ENCODE measurements at regions not wholly inside any gene's neighbourhood (a gene's known extent, or its start where the extent isn't known, plus 50 kb on each side); places are given as distances from the start of the nearest gene placed in this dataset.

GRCh38 chr6:154909821-154910220, 85.3 kb upstream of the TIAM2 start:
- no peak for ATAC-seq
- no peaks in the 10 kb centered on the region for H3K36me3 Mint-ChIP-seq
- no peak overlapping the region for H3K27ac Mint-ChIP-seq
- H3K27me3 Mint-ChIP-seq = no peaks in the 10 kb centered on the region
- H3K4me1 Mint-ChIP-seq = no peaks in the 10 kb centered on the region
- H3K9me3 Mint-ChIP-seq = no peaks in the 10 kb centered on the region
- no peak overlapping the region for H3K4me3 Mint-ChIP-seq

GRCh38 chr6:154914288-154914687, 80.8 kb upstream of the TIAM2 start:
- H3K27ac Mint-ChIP-seq = no peak overlapping the region

GRCh38 chr6:154916857-154917256, 78.3 kb upstream of the TIAM2 start:
- ATAC-seq = no peak

More at GRCh38 chr6:154914288-154914687, 80.8 kb upstream of the TIAM2 start:
- Mint-ChIP-seq H3K4me1 (no peaks in the 10 kb centered on the region), H3K36me3 (no peaks in the 10 kb centered on the region), H3K9me3 (no peaks in the 10 kb centered on the region), H3K27me3 (no peaks in the 10 kb centered on the region), H3K4me3 (no peak overlapping the region)
- ATAC-seq = no peak

GRCh38 chr6:154917941-154918340, 77.2 kb upstream of the TIAM2 start:
- ATAC-seq = no peak
- H3K27ac Mint-ChIP-seq = no peak overlapping the region
- H3K36me3 Mint-ChIP-seq = no peaks in the 10 kb centered on the region
- H3K27me3 Mint-ChIP-seq = no peaks in the 10 kb centered on the region
- H3K9me3 Mint-ChIP-seq = no peaks in the 10 kb centered on the region
- H3K4me3 Mint-ChIP-seq = no peak overlapping the region
- H3K4me1 Mint-ChIP-seq = peaks cover 14% of the 10 kb centered on the region

More at GRCh38 chr6:154916857-154917256, 78.3 kb upstream of the TIAM2 start:
- H3K36me3 Mint-ChIP-seq = no peaks in the 10 kb centered on the region
- peaks cover 14% of the 10 kb centered on the region for H3K4me1 Mint-ChIP-seq
- H3K4me3 Mint-ChIP-seq = no peak overlapping the region
- no peak overlapping the region for H3K27ac Mint-ChIP-seq
- H3K27me3 Mint-ChIP-seq = no peaks in the 10 kb centered on the region
- no peaks in the 10 kb centered on the region for H3K9me3 Mint-ChIP-seq

- Mint-ChIP-seq H3K4me1 (peaks cover 14% of the 10 kb centered on the region), H3K4me3 (no peak overlapping the region), H3K36me3 (no peaks in the 10 kb centered on the region), H3K27me3 (no peaks in the 10 kb centered on the region), H3K9me3 (no peaks in the 10 kb centered on the region), H3K27ac (no peak overlapping the region)
- no peak for ATAC-seq
Observed at GRCh38 chr6:154919806-154920205, 75.3 kb upstream of the TIAM2 start.

GRCh38 chr6:154920495-154921200, 74.5 kb upstream of the TIAM2 start:
- Mint-ChIP-seq H3K4me3 (no peak overlapping the region), H3K36me3 (no peaks in the 10 kb centered on the region), H3K4me1 (peaks cover 14% of the 10 kb centered on the region), H3K27me3 (no peaks in the 10 kb centered on the region), H3K9me3 (no peaks in the 10 kb centered on the region), H3K27ac (no peak overlapping the region)
- no peak for ATAC-seq

GRCh38 chr6:154921482-154921881, 73.6 kb upstream of the TIAM2 start:
- peak; percentile 66 for ATAC-seq
- no peaks in the 10 kb centered on the region for H3K36me3 Mint-ChIP-seq
- H3K9me3 Mint-ChIP-seq = no peaks in the 10 kb centered on the region
- H3K27me3 Mint-ChIP-seq = no peaks in the 10 kb centered on the region
- peaks cover 14% of the 10 kb centered on the region for H3K4me1 Mint-ChIP-seq
- peak overlapping the region; percentile 38 for H3K27ac Mint-ChIP-seq
- H3K4me3 Mint-ChIP-seq = no peak overlapping the region

- H3K27me3 Mint-ChIP-seq = no peaks in the 10 kb centered on the region
- H3K36me3 Mint-ChIP-seq = no peaks in the 10 kb centered on the region
- no peaks in the 10 kb centered on the region for H3K9me3 Mint-ChIP-seq
- H3K27ac Mint-ChIP-seq = no peak overlapping the region
- H3K4me3 Mint-ChIP-seq = no peak overlapping the region
- H3K4me1 Mint-ChIP-seq = peaks cover 16% of the 10 kb centered on the region
- ATAC-seq = no peak
Observed at GRCh38 chr6:154923199-154923869, 71.8 kb upstream of the TIAM2 start.

- Mint-ChIP-seq H3K27ac (peak overlapping the region; percentile 8), H3K36me3 (no peaks in the 10 kb centered on the region), H3K27me3 (no peaks in the 10 kb centered on the region), H3K4me3 (no peak overlapping the region), H3K9me3 (no peaks in the 10 kb centered on the region), H3K4me1 (peaks cover 20% of the 10 kb centered on the region)
- no peak for ATAC-seq
Observed at GRCh38 chr6:154925130-154925529, 70.0 kb upstream of the TIAM2 start.

- Mint-ChIP-seq H3K4me3 (no peak overlapping the region), H3K27ac (no peak overlapping the region), H3K27me3 (no peaks in the 10 kb centered on the region), H3K36me3 (no peaks in the 10 kb centered on the region), H3K9me3 (no peaks in the 10 kb centered on the region), H3K4me1 (peaks cover 13% of the 10 kb centered on the region)
- no peak for ATAC-seq
Observed at GRCh38 chr6:154926366-154926765, 68.7 kb upstream of the TIAM2 start.

- no peaks in the 10 kb centered on the region for H3K36me3 Mint-ChIP-seq
- H3K9me3 Mint-ChIP-seq = no peaks in the 10 kb centered on the region
- H3K4me1 Mint-ChIP-seq = peaks cover 28% of the 10 kb centered on the region
- H3K27ac Mint-ChIP-seq = no peak overlapping the region
- H3K27me3 Mint-ChIP-seq = no peaks in the 10 kb centered on the region
- H3K4me3 Mint-ChIP-seq = no peak overlapping the region
- ATAC-seq = peak; percentile 56
Observed at GRCh38 chr6:154928325-154928922, 66.7 kb upstream of the TIAM2 start.

GRCh38 chr6:154930451-154930851, 64.7 kb upstream of the TIAM2 start:
- peaks cover 28% of the 10 kb centered on the region for H3K4me1 Mint-ChIP-seq
- H3K9me3 Mint-ChIP-seq = no peaks in the 10 kb centered on the region
- no peak for ATAC-seq
- no peaks in the 10 kb centered on the region for H3K27me3 Mint-ChIP-seq
- no peaks in the 10 kb centered on the region for H3K36me3 Mint-ChIP-seq
- H3K4me3 Mint-ChIP-seq = no peak overlapping the region
- no peak overlapping the region for H3K27ac Mint-ChIP-seq

- Mint-ChIP-seq H3K27me3 (no peaks in the 10 kb centered on the region), H3K36me3 (no peaks in the 10 kb centered on the region), H3K9me3 (no peaks in the 10 kb centered on the region), H3K27ac (peak overlapping the region; percentile 60), H3K4me1 (peaks cover 28% of the 10 kb centered on the region), H3K4me3 (no peak overlapping the region)
- ATAC-seq = peak; percentile 48
Observed at GRCh38 chr6:154931711-154932424, 63.2 kb upstream of the TIAM2 start.

- no peaks in the 10 kb centered on the region for H3K27me3 Mint-ChIP-seq
- H3K36me3 Mint-ChIP-seq = no peaks in the 10 kb centered on the region
- no peak overlapping the region for H3K4me3 Mint-ChIP-seq
- peak overlapping the region; percentile 60 for H3K27ac Mint-ChIP-seq
- H3K9me3 Mint-ChIP-seq = no peaks in the 10 kb centered on the region
- ATAC-seq = no peak
- peaks cover 28% of the 10 kb centered on the region for H3K4me1 Mint-ChIP-seq
Observed at GRCh38 chr6:154932515-154933027, 62.5 kb upstream of the TIAM2 start.

- Mint-ChIP-seq H3K36me3 (no peaks in the 10 kb centered on the region), H3K4me3 (no peak overlapping the region), H3K27ac (peak overlapping the region; percentile 60), H3K27me3 (no peaks in the 10 kb centered on the region), H3K4me1 (peaks cover 27% of the 10 kb centered on the region), H3K9me3 (no peaks in the 10 kb centered on the region)
- no peak for ATAC-seq
Observed at GRCh38 chr6:154933181-154933827, 61.8 kb upstream of the TIAM2 start.
